ENCODE measurements at regions not wholly inside any gene's neighbourhood (a gene's known extent, or its start where the extent isn't known, plus 50 kb on each side); places are given as distances from the start of the nearest gene placed in this dataset.

- POLR2A ChIA-PET = no interaction called here
- DNase-seq (ENCODE audit: low spot score) (no peak), ATAC-seq (no peak)
- H3K27me3 Mint-ChIP-seq (ENCODE audit: low read depth) = no peaks in the 10 kb centered on the region
- H3K4me3 Mint-ChIP-seq = no peak overlapping the region
- TF ChIP-seq E2F1 (CRISPR knock-in tag; IDR thresholded peaks at IDR 0.05) (no peak), ZBTB43 (CRISPR knock-in tag; IDR thresholded peaks at IDR 0.05) (no peak), NFYB (CRISPR knock-in tag; conservative IDR thresholded peaks at IDR 0.05; ENCODE audit: low read depth) (no peak)
- CTCF ChIA-PET = no interaction called here
- no peak overlapping the region for H3K27ac Mint-ChIP-seq
- H3K9me3 Mint-ChIP-seq = no peaks in the 10 kb centered on the region
- H3K36me3 Mint-ChIP-seq = no peaks in the 10 kb centered on the region
- H3K4me1 Mint-ChIP-seq = peaks cover 12% of the 10 kb centered on the region
Measured at GRCh38 chr3:177946048-177946447, 590.2 kb upstream of the KCNMB2 start.

GRCh38 chr3:177946497-177946896 lies 589.7 kb upstream of the KCNMB2 start:
- Mint-ChIP-seq H3K27me3 (ENCODE audit: low read depth) (no peaks in the 10 kb centered on the region), H3K4me3 (no peak overlapping the region), H3K9me3 (no peaks in the 10 kb centered on the region), H3K4me1 (peaks cover 10% of the 10 kb centered on the region), H3K27ac (no peak overlapping the region), H3K36me3 (no peaks in the 10 kb centered on the region)
- no peak for TF ChIP-seq NFATC4 (CRISPR knock-in tag; IDR thresholded peaks at IDR 0.05)
- no peak for TF ChIP-seq TEAD1 (CRISPR knock-in tag; IDR thresholded peaks at IDR 0.05)
- no peak for TF ChIP-seq MLX (CRISPR knock-in tag; IDR thresholded peaks at IDR 0.05)
- TF ChIP-seq GABPB1 (CRISPR knock-in tag; IDR thresholded peaks at IDR 0.05) = no peak
- TF ChIP-seq ESRRA (CRISPR knock-in tag; IDR thresholded peaks at IDR 0.05; ENCODE audit: borderline replicate concordance) = no peak
- no peak for TF ChIP-seq PRRX2 (CRISPR knock-in tag; IDR thresholded peaks at IDR 0.05)
- TF ChIP-seq USF2 (CRISPR knock-in tag; IDR thresholded peaks at IDR 0.05) = no peak
- TF ChIP-seq AFF4 (CRISPR knock-in tag; IDR thresholded peaks at IDR 0.05; ENCODE audit: borderline replicate concordance) = no peak
- TF ChIP-seq ZNF317 (CRISPR knock-in tag; IDR thresholded peaks at IDR 0.05; ENCODE audit: borderline replicate concordance, low read depth) = no peak
- TF ChIP-seq TCF7 (CRISPR knock-in tag; IDR thresholded peaks at IDR 0.05; ENCODE audit: low read depth) = no peak
- TF ChIP-seq ZNF416 (CRISPR knock-in tag; IDR thresholded peaks at IDR 0.05) = no peak
- no peak for TF ChIP-seq ERG (CRISPR knock-in tag; IDR thresholded peaks at IDR 0.05)
- TF ChIP-seq ETV6 (CRISPR knock-in tag; IDR thresholded peaks at IDR 0.05) = no peak
- no peak for TF ChIP-seq CTCF (IDR thresholded peaks at IDR 0.05)
- ChIA-PET CTCF (no interaction called here), POLR2A (no interaction called here)
- ATAC-seq (no peak), DNase-seq (ENCODE audit: low spot score) (no peak)
